Spleen (tissue), 7 donors: ENCODE measurements at regions not wholly inside any gene's neighbourhood (a gene's known extent, or its start where the extent isn't known, plus 50 kb on each side); places are given as distances from the start of the nearest gene placed in this dataset.

Experiments used
- POLR2AphosphoS5 ChIP-seq, 3 donors: sonication (generic); formaldehyde crosslinking; IDR thresholded peaks; one replicate each; pipeline ENCODE4 v1.5.1; 2017; ENCODE audit warnings: antibody characterized with exemption in 3 of 3
- TF ChIP-seq, protein P1 (sequence below), 11 experiments: fragments of 200-600 bp in 7 of 11; fragments of 450-650 bp in 4 of 11; sonication (generic) in 4 of 11; IDR thresholded peaks in 8 of 11; conservative IDR thresholded peaks in 3 of 11; 1 replicate in 7 of 11; 2 replicates in 4 of 11; pipeline versions ENCODE4 v1.4.0 to v1.8.0; 2016 to 2021; ENCODE audit warnings: antibody characterized with exemption in 11 of 11, inconsistent platforms in 4 of 11, mild to moderate bottlenecking in 1 of 11
- donor health status: DM: no; HTN: no; CAD: no; lungs with moderate emphysema.
- donor health status: DM: no; HTN: no; CAD: no.
- donor health status: DM: no; HTN: no; CAD: no.

DNA sequence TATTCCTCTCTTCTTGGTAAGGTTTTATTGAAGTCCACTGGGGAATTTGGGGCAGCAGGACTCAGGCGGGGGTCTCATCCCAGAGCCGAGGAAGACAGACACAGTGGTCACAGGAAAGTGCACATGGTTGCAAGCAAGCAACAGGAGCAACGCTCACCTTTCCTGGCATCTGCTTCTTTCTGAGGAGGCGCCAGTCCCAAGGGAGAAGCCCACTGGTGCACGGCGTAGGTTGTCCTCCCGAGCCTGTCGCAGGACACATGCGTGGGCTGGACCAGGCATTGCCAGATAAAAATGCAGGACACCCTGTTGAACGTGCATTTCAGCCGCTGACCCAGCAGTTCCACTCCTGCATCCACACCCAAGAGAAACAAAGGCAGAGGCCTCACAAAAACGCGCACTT, 72.4 kb upstream of the OLFM1 start:
- TF ChIP-seq POLR2AphosphoS5 (IDR thresholded peaks at IDR 0.05), result no peak
- TF ChIP-seq, protein P1, sequence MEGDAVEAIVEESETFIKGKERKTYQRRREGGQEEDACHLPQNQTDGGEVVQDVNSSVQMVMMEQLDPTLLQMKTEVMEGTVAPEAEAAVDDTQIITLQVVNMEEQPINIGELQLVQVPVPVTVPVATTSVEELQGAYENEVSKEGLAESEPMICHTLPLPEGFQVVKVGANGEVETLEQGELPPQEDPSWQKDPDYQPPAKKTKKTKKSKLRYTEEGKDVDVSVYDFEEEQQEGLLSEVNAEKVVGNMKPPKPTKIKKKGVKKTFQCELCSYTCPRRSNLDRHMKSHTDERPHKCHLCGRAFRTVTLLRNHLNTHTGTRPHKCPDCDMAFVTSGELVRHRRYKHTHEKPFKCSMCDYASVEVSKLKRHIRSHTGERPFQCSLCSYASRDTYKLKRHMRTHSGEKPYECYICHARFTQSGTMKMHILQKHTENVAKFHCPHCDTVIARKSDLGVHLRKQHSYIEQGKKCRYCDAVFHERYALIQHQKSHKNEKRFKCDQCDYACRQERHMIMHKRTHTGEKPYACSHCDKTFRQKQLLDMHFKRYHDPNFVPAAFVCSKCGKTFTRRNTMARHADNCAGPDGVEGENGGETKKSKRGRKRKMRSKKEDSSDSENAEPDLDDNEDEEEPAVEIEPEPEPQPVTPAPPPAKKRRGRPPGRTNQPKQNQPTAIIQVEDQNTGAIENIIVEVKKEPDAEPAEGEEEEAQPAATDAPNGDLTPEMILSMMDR (IDR thresholded peaks at IDR 0.05 in 8 of 11, conservative IDR thresholded peaks at IDR 0.05 in 3 of 11), result no peak
